Keratinocyte (primary cell): ENCODE measurements at regions not wholly inside any gene's neighbourhood (a gene's known extent, or its start where the extent isn't known, plus 50 kb on each side); places are given as distances from the start of the nearest gene placed in this dataset.
"Not testable (repeated sequence)": the region's sequence is repeated elsewhere in the genome, so short reads cannot be mapped to it uniquely, and the experiment has no call there.

Experiments
- DNase-seq: peaks from one replicate; pipeline ENCODE4 v3.0.0-alpha.2; 2011; ENCODE audit warnings: low read depth, missing footprints, low spot score
- FAIRE-seq: peaks from 2 replicates; lab custom pipeline; 2011; peaks lifted over from hg19 to GRCh38; lab: Jason Lieb, UNC
- H2AFZ ChIP-seq: 2 replicates; pipeline ENCODE4 v1.6.0; 2012; ENCODE audit warnings: low read length, control low read depth, inconsistent platforms; ENCODE audit not compliant: control insufficient read depth
- H3K27ac ChIP-seq: 2 replicates; pipeline ENCODE4 v1.5.1; 2011; ENCODE audit warnings: low read length; ENCODE audit not compliant: control insufficient read depth, insufficient read depth
- H3K27me3 ChIP-seq: 3 replicates; pipeline ENCODE4 v1.6.0; 2011; ENCODE audit warnings: low read length; ENCODE audit not compliant: control insufficient read depth, insufficient read depth; ENCODE audit errors: extremely low read depth
- H3K36me3 ChIP-seq, 2 experiments: 2 replicates in 1 of 2; 3 replicates in 1 of 2; pipeline ENCODE4 v1.5.1; 2011; ENCODE audit warnings: low read length in 2 of 2, mild to moderate bottlenecking in 1 of 2; ENCODE audit not compliant: control insufficient read depth in 2 of 2, insufficient read depth in 2 of 2; ENCODE audit errors: extremely low read depth in 1 of 2
- H3K4me1 ChIP-seq: 3 replicates; pipeline ENCODE4 v1.5.1; 2011; ENCODE audit warnings: low read length; ENCODE audit not compliant: control insufficient read depth, insufficient read depth; ENCODE audit errors: extremely low read depth
- H3K4me2 ChIP-seq: 3 replicates; pipeline ENCODE4 v1.6.0; 2011; ENCODE audit warnings: low read depth, low read length; ENCODE audit not compliant: control insufficient read depth, insufficient read depth; ENCODE audit errors: extremely low read depth
- H3K4me3 ChIP-seq, 3 experiments: fragments of 200-600 bp in 1 of 3; sonication (generic) in 1 of 3; 2 replicates in 2 of 3; 3 replicates in 1 of 3; pipeline ENCODE4 v1.5.1; 2011 to 2016; ENCODE audit warnings: low read length in 3 of 3, mild to moderate bottlenecking in 3 of 3, control low read depth in 2 of 3, inconsistent platforms in 1 of 3, low read depth in 1 of 3, mixed read lengths in 1 of 3, mixed run types in 1 of 3, moderate library complexity in 1 of 3; ENCODE audit not compliant: control insufficient read depth in 2 of 3, insufficient read depth in 2 of 3; ENCODE audit errors: extremely low read depth in 1 of 3
- H3K79me2 ChIP-seq: 2 replicates; pipeline ENCODE4 v1.6.0; 2012; ENCODE audit warnings: low read length; ENCODE audit not compliant: control insufficient read depth, insufficient read depth
- H3K9ac ChIP-seq: 3 replicates; pipeline ENCODE4 v1.6.0; 2011; ENCODE audit warnings: low read length; ENCODE audit not compliant: control insufficient read depth, insufficient read depth; ENCODE audit errors: extremely low read depth
- H3K9me1 ChIP-seq: 3 replicates; pipeline ENCODE4 v1.6.0; 2011; ENCODE audit warnings: low read length; ENCODE audit not compliant: control insufficient read depth, insufficient read depth; ENCODE audit errors: extremely low read depth
- H3K9me3 ChIP-seq: 2 replicates; pipeline ENCODE4 v1.5.1; 2012; ENCODE audit warnings: low read depth, low read length; ENCODE audit not compliant: control insufficient read depth
- H4K20me1 ChIP-seq: 3 replicates; pipeline ENCODE4 v1.6.0; 2011; ENCODE audit warnings: low read length; ENCODE audit not compliant: control insufficient read depth, insufficient read depth; ENCODE audit errors: extremely low read depth
- CTCF ChIP-seq, 3 experiments: IDR thresholded peaks in 1 of 3; conservative IDR thresholded peaks in 1 of 3; optimal IDR thresholded peaks in 1 of 3; 2 replicates in 2 of 3; 3 replicates in 1 of 3; pipeline versions ENCODE3 to v1.5.1; 2011; ENCODE audit warnings: low read length in 3 of 3, mild to moderate bottlenecking in 3 of 3, moderate library complexity in 2 of 3, control low read depth in 1 of 3, inconsistent platforms in 1 of 3; ENCODE audit not compliant: insufficient read depth in 2 of 3; ENCODE audit errors: extremely low read depth in 1 of 3
- EZH2 ChIP-seq: IDR thresholded peaks from one replicate; pipeline ENCODE4 v1.6.1; 2012; ENCODE audit warnings: inconsistent platforms, mild to moderate bottlenecking, low read length, moderate library complexity
- dilution Hi-C: fragments of 300-500 bp; cut with MboI; formaldehyde crosslinking; loops from one replicate; pipeline ENCODE4 v1.7.0; 2020; ENCODE audit warnings: low sequenced_read_pairs; ENCODE audit not compliant: extremely low pct_ligation_motif_present

GRCh38 chr7:29748286-29749099 lies 57.8 kb upstream of the WIPF3 start:
- Histone ChIP-seq H3K27ac (no peak overlapping the region), H3K79me2 (no peaks in the 10 kb centered on the region), H3K4me1 (no peaks in the 10 kb centered on the region), H3K27me3 (no peaks in the 10 kb centered on the region), H4K20me1 (no peaks in the 10 kb centered on the region), H2AFZ (no peak overlapping the region), H3K9me1 (no peaks in the 10 kb centered on the region), H3K9ac (no peak overlapping the region), H3K4me2 (no peak overlapping the region), H3K9me3 (no peaks in the 10 kb centered on the region), H3K4me3 (no peak overlapping the region), H3K36me3 (no peaks in the 10 kb centered on the region)
- dilution Hi-C loops, result no loop called here
- DNase-seq (no peak), FAIRE-seq (peak; percentile 9)
- TF ChIP-seq EZH2, result no peak
- peak in 2 of 3 experiments; percentile 13 to 41 for TF ChIP-seq CTCF (optimal IDR thresholded peaks at IDR 0.05 in 1 of 3, IDR thresholded peaks at IDR 0.05 in 1 of 3, conservative IDR thresholded peaks at IDR 0.05 in 1 of 3; ENCODE audit: extremely low read depth in 1 of 3, insufficient read depth in 2 of 3, low read length in 3 of 3)

GRCh38 chr7:29749701-29750321 lies 56.5 kb upstream of the WIPF3 start:
- DNase-seq (no peak), FAIRE-seq (no peak)
- TF ChIP-seq EZH2 (no peak), CTCF (optimal IDR thresholded peaks at IDR 0.05 in 1 of 3, IDR thresholded peaks at IDR 0.05 in 1 of 3, conservative IDR thresholded peaks at IDR 0.05 in 1 of 3; ENCODE audit: extremely low read depth in 1 of 3, insufficient read depth in 2 of 3, low read length in 3 of 3) (no peak)
- Histone ChIP-seq H3K9ac (no peak overlapping the region), H3K9me3 (no peaks in the 10 kb centered on the region), H3K36me3 (no peaks in the 10 kb centered on the region), H3K79me2 (no peaks in the 10 kb centered on the region), H3K4me3 (no peak overlapping the region), H4K20me1 (no peaks in the 10 kb centered on the region), H3K9me1 (no peaks in the 10 kb centered on the region), H3K27me3 (no peaks in the 10 kb centered on the region), H3K4me2 (no peak overlapping the region), H3K27ac (no peak overlapping the region), H2AFZ (no peak overlapping the region), H3K4me1 (no peaks in the 10 kb centered on the region)
- dilution Hi-C loops, result no loop called here

GRCh38 chr7:29750373-29750940 lies 55.9 kb upstream of the WIPF3 start:
- H3K9me1 ChIP-seq, DNase-seq, H3K27ac ChIP-seq, H3K79me2 ChIP-seq, H4K20me1 ChIP-seq, H3K9ac ChIP-seq, H3K4me3 ChIP-seq, dilution Hi-C loops, H3K9me3 ChIP-seq, H3K4me2 ChIP-seq, H2AFZ ChIP-seq, H3K4me1 ChIP-seq, H3K36me3 ChIP-seq, H3K27me3 ChIP-seq: not testable (repeated sequence)
- peak; percentile 58 for FAIRE-seq
